Epithelial cell of proximal tubule (primary cell): ENCODE measurements at regions not wholly inside any gene's neighbourhood (a gene's known extent, or its start where the extent isn't known, plus 50 kb on each side); places are given as distances from the start of the nearest gene placed in this dataset.

Experiments
- DNase-seq: peaks from one replicate; pipeline ENCODE4 v3.0.0-alpha.2; 2011; ENCODE audit warnings: low read depth
- H3K4me3 ChIP-seq: 2 replicates; pipeline ENCODE4 v1.5.1; 2011; ENCODE audit warnings: low read depth, mild to moderate bottlenecking, low read length
- CTCF ChIP-seq: conservative IDR thresholded peaks from 2 replicates; pipeline ENCODE4 v1.5.1; 2012; ENCODE audit warnings: low read depth, mild to moderate bottlenecking, low read length

GRCh38 chr15:98230975-98231374, 270.5 kb downstream of the ARRDC4 start:
- no peak overlapping the region for H3K4me3 ChIP-seq
- no peak for DNase-seq
- no peak for TF ChIP-seq CTCF

- H3K4me3 ChIP-seq = no peak overlapping the region
- TF ChIP-seq CTCF = no peak
- no peak for DNase-seq
Measured at GRCh38 chr15:98231696-98232440, 271.4 kb downstream of the ARRDC4 start.

GRCh38 chr15:98232761-98233160, 272.3 kb downstream of the ARRDC4 start:
- DNase-seq = no peak
- H3K4me3 ChIP-seq = no peak overlapping the region
- no peak for TF ChIP-seq CTCF

- no peak for TF ChIP-seq CTCF
- DNase-seq = no peak
- no peak overlapping the region for H3K4me3 ChIP-seq
Measured at GRCh38 chr15:98233873-98234272, 273.4 kb downstream of the ARRDC4 start.

DNA sequence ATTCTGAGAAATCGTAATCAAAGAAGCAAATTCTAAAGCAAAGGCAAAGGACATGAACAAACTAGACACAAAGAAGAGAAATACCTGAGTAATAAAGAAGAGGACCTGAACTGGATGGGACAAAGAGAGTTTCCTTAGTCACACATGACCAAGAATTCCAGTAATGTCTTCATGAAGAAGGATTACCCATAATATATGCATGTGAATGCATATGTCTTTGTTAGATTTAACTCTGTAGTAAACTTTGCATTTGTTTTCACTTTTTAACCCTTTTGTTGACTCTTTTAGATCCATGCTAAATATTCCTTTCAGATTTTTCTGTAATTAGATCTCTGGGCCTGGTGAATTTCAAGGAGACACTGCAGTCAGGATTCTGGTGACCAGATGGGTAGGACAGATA, 279.8 kb downstream of the ARRDC4 start:
- TF ChIP-seq CTCF = no peak
- H3K4me3 ChIP-seq = no peak overlapping the region
- no peak for DNase-seq

DNA sequence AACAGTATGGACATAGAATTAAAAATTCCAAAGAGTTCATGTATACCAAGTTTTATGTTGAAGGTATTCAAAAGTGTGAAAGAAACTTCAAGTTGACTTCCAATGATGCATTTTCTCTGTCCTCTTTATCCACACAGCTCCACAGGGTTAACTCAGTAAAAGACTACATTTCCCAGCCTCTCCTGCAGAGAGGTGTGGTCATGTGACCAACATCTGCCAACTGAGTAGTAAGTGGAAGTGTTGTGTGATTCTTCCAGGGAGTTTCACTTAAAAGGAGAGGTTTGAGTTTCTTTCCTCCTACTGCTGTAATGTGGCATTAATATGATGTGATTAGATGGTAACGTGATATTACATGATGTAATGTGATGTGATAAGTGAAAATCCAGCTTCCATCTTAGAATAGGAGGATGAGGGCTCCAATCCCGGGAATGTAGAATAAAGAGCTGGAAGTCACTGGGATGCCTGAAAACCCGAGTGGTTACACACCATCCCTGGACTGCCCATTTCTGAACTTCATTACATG, 280.6 kb downstream of the ARRDC4 start:
- DNase-seq = no peak
- no peak for TF ChIP-seq CTCF
- H3K4me3 ChIP-seq = no peak overlapping the region

DNA sequence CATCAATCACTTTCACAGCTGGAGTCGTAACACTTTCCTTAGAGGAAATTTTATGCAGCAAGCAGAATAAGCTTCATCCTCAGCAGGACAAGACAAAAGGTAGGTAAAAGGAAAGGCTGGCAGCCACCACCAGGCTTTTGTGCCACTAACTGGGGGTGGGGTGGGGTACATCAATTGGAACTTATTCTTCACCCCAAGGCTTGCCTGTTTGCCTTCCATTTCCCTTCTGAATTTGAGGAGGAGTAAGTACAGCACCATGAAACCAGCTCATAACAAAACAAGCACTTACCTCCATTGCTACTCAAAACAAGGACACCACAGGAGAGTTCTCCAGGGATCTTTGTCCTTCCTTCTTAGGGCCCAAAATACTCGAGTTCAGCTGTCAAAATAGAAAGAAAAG, 296.8 kb downstream of the ARRDC4 start:
- no peak for DNase-seq
- no peak overlapping the region for H3K4me3 ChIP-seq
- no peak for TF ChIP-seq CTCF
